Stimulated activated naive B cell treated with anti-CD40 and anti-IgM and Interleukin-4, amounts not matched to agents 10 μg/mL and 1 μg/mL and 100 μg/mL, for 72 hours (primary cell): ENCODE measurements at regions not wholly inside any gene's neighbourhood (a gene's known extent, or its start where the extent isn't known, plus 50 kb on each side); places are given as distances from the start of the nearest gene placed in this dataset.

Source experiments
- ATAC-seq, 2 donors: fragments of 150-1000 bp; cut with Tn5 transposase; replicated peaks; 2 replicates each; pipeline ENCODE4 v1.10.0; 2021; ENCODE audit warnings: moderate library complexity in 1 of 2
- DNase-seq: peaks from one replicate; pipeline ENCODE4 v3.0.0; 2021
- H3K27ac Mint-ChIP-seq: one replicate; pipeline ENCODE4 v1.8.0; 2022; ENCODE audit warnings: mild to moderate bottlenecking, mixed read lengths
- H3K27me3 Mint-ChIP-seq, 2 donors: one replicate each; pipeline ENCODE4 v1.8.0; 2022; ENCODE audit warnings: mixed read lengths in 2 of 2
- H3K36me3 Mint-ChIP-seq, 2 donors: one replicate each; pipeline ENCODE4 v1.8.0; 2022; ENCODE audit warnings: mixed read lengths in 2 of 2, mild to moderate bottlenecking in 1 of 2
- H3K4me1 Mint-ChIP-seq, 2 donors: one replicate each; pipeline ENCODE4 v1.8.0; 2022; ENCODE audit warnings: mixed read lengths in 2 of 2, mild to moderate bottlenecking in 1 of 2
- H3K4me3 Mint-ChIP-seq, 2 donors: one replicate each; pipeline ENCODE4 v1.8.0; 2022; ENCODE audit warnings: mild to moderate bottlenecking in 2 of 2, mixed read lengths in 2 of 2, moderate library complexity in 1 of 2
- H3K9me3 Mint-ChIP-seq, 2 donors: one replicate each; pipeline ENCODE4 v1.8.0; 2022; ENCODE audit warnings: mixed read lengths in 2 of 2, mild to moderate bottlenecking in 1 of 2

DNA sequence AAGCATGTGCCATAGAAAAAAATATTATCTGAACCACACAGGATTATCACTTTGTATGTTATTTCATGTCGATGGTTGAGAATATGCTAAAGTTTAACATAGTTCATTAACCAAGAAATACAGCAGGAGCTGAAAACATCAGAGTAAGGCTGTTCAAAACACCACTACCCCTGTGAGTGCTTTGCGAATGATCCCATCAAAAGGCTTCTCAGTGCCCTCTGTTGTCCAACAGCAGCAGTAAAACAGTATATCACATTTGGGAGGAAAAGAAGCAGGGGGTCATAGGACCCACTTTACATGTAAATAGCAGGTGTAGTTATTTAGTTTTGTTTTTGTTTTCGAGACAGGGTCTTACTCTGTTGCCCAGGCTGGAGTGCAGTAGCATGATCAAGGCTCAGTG lies 289.4 kb upstream of the FMN2 start:
- no peak overlapping the region for H3K4me3 Mint-ChIP-seq
- H3K9me3 Mint-ChIP-seq = peaks cover 2 to 5% of the 10 kb centered on the region in 2 donors

DNA sequence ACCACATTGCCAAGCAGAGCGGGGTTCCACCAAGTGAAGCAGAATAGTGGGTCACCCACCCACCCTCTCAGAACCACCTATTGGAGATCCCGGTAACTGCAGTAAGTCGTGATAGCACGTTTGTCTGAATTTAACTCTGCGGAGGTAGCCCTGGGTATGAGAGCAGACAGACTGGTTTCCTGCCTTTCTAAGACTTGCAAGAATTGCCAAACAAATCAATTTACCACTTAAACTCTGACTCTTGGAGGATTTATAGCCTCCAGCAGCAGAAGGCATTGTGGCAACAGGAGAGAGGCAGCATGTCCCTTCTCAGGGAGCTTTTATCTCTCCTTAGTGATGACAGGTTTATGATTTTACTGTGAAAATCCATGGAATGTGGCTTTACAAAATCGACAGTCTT lies 287.9 kb upstream of the FMN2 start:
- no peak for DNase-seq
- ATAC-seq = no peak
- Mint-ChIP-seq H3K9me3 (peaks cover 2 to 5% of the 10 kb centered on the region in 2 donors), H3K36me3 (no peaks in the 10 kb centered on the region), H3K27ac (no peak overlapping the region), H3K4me3 (no peak overlapping the region), H3K4me1 (peaks cover 0 to 2% of the 10 kb centered on the region in 2 donors), H3K27me3 (no peaks in the 10 kb centered on the region)

More for the DNA sequence above, 289.4 kb upstream of the FMN2 start:
- Mint-ChIP-seq H3K27me3 (no peaks in the 10 kb centered on the region), H3K4me1 (peaks cover 0 to 2% of the 10 kb centered on the region in 2 donors), H3K36me3 (no peaks in the 10 kb centered on the region), H3K27ac (no peak overlapping the region)
- DNase-seq (no peak), ATAC-seq (no peak)

DNA sequence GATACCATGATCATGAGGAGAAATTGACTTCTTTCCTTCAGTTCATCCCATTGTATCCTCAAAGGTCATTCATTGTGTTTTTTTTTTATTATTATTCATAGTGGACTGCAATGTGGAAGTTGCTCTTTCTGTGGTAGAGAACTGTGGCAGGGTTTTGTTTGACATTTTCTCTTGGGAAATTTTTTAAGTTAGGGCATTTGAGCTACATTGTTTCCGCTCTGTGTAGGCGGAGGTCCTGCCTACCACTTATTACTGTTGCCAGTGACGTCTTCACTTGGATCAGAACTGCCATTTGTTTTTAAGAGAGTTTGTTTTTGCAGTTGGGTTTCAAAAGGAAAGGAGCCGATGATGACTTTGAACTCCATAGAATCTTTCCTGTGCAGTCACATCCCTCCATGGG lies 287.4 kb upstream of the FMN2 start:
- DNase-seq (no peak), ATAC-seq (peak; percentile 77 to 78)
- peaks cover 0 to 2% of the 10 kb centered on the region in 2 donors for H3K4me1 Mint-ChIP-seq
- H3K4me3 Mint-ChIP-seq = no peak overlapping the region
- peaks cover 2 to 6% of the 10 kb centered on the region in 2 donors for H3K9me3 Mint-ChIP-seq
- H3K27me3 Mint-ChIP-seq = no peaks in the 10 kb centered on the region
- H3K27ac Mint-ChIP-seq = no peak overlapping the region
- no peaks in the 10 kb centered on the region for H3K36me3 Mint-ChIP-seq

DNA sequence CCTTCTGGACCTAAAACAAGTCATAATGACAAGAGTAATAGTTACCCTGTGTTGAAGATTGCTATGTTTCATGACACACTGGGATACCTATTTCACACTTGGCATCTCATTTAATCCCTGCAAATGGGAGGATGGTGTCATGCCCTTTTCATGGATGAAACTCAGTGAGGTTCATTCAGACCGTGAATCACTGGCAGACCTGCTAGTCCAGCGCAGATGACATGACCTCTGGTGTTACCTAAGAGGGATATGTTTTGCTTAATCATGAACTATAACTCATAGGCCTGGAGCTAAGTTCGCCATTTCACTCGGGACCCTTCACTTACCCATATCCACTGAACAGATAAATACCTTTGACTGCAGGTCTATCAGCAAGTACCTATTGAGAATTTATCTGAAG lies 286.6 kb upstream of the FMN2 start:
- Mint-ChIP-seq H3K36me3 (no peaks in the 10 kb centered on the region), H3K4me1 (peaks cover 0 to 2% of the 10 kb centered on the region in 2 donors), H3K4me3 (no peak overlapping the region), H3K27me3 (no peaks in the 10 kb centered on the region), H3K9me3 (peaks cover 2 to 8% of the 10 kb centered on the region in 2 donors), H3K27ac (no peak overlapping the region)
- no peak for DNase-seq
- no peak for ATAC-seq

DNA sequence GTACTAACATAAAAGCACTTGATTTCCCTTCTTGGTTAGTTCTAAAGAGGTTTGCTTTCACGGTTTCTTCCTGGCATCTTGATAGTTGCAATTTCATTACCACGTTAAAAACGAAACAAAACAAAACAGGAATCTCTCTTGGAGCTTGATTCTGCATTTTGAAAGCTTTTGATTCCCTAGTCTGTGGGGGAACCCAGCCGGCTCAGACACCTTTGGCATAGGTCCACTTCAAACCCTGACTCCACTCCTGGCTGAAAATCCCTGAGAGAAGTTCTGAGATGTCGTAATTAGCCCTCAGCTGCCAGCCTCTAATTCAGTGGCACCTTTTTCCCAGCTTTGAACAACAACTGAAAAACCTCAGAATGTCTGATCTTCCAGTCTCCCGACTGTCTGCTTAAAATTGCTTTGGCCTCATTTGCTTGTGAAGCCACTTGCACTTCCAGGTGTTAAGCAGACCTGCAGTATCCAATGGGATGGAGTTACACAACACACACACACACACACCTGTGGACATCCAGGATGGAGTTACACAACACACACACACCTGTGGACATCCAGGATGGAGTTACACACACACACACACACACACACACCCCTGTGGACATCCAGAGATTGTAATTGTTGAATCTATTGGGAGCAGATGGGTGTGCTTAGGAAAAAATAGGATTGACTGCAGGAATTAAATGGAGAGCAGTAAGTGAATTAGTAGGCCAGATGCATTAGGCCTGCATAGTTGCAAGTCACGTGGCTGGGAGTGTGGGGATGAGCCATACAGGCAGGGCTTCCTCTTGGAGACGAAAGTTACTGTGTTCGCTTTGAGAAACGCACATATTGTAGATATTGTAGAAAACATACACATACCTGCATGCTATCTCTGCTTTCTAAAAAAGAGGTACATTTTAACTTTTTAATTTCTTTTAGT lies 285.6 kb upstream of the FMN2 start:
- H3K36me3 Mint-ChIP-seq = no peaks in the 10 kb centered on the region
- DNase-seq (no peak), ATAC-seq (no peak)
- no peak overlapping the region for H3K4me3 Mint-ChIP-seq
- peaks cover under 1 to 2% of the 10 kb centered on the region in 2 donors for H3K4me1 Mint-ChIP-seq
- no peaks in the 10 kb centered on the region for H3K27me3 Mint-ChIP-seq
- H3K9me3 Mint-ChIP-seq = peaks cover 2 to 8% of the 10 kb centered on the region in 2 donors
- no peak overlapping the region for H3K27ac Mint-ChIP-seq

DNA sequence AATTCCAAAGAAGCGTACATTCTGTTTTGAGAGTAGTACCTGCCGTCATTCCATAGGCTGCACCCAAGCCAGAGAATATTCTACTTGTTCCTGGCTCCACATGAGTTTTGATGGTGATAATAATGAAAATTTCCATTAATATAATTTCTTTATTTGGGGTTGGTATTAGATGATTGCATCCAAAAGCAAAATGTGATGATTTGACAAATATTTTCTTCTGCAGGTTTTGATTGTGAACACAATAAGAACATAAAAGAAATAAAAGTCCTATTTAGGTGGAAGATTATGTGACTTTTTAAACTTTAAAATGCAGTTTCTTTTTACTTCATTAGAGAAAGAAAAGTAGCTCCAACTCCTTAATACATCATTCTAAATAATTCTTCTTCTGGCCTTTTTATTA lies 284.8 kb upstream of the FMN2 start:
- Mint-ChIP-seq H3K9me3 (peaks cover 2 to 8% of the 10 kb centered on the region in 2 donors), H3K4me1 (peaks cover 2 to 9% of the 10 kb centered on the region in 2 donors), H3K27ac (no peak overlapping the region), H3K36me3 (no peaks in the 10 kb centered on the region), H3K27me3 (no peaks in the 10 kb centered on the region), H3K4me3 (no peak overlapping the region)
- ATAC-seq (no peak), DNase-seq (no peak)

DNA sequence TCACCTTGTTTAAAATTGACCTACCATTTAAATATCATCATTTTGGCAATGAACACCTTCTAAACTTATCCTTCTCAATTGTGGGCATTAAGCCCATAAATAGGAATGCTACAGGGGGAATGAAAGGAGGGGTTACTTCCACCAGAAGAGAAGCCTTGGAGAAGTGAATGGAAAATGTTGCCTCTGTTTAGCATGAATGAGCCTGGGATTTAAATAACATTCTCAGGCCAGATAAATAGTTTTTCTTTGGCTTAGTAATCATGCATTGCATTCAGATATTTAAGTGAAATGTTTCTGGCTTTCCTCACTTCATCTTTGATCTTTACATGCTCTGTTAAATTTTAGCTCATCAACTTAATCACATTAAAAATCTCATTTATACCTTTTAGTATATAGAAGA lies 284.3 kb upstream of the FMN2 start:
- DNase-seq (no peak), ATAC-seq (no peak)
- Mint-ChIP-seq H3K27ac (no peak overlapping the region), H3K27me3 (no peaks in the 10 kb centered on the region), H3K36me3 (no peaks in the 10 kb centered on the region), H3K4me3 (no peak overlapping the region), H3K9me3 (peaks cover 2 to 8% of the 10 kb centered on the region in 2 donors), H3K4me1 (peaks cover 2 to 13% of the 10 kb centered on the region in 2 donors)

DNA sequence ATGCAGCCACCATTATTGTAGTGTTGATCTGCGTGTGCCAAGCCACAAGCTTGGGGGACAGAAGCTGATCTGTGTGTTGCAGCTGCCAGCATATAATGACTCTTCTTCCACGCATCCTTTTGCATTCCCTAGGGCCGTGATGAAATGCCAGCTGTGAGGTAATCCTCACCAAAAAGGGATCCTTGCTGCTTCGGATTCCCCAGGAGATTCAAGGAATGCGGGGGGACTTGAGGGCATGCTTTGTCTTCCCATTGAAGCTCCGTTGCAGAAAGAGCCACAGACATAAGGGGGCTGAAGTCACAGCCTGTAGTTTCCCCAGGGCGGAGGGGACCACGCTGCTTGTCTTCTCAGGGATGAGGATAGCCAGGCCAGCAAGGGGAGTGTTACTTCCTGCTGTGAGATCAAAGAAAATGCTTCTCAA lies 281.6 kb upstream of the FMN2 start:
- Mint-ChIP-seq H3K4me3 (no peak overlapping the region), H3K27me3 (no peaks in the 10 kb centered on the region), H3K4me1 (peaks cover 2 to 13% of the 10 kb centered on the region in 2 donors), H3K9me3 (peaks cover 0 to 3% of the 10 kb centered on the region in 2 donors), H3K36me3 (no peaks in the 10 kb centered on the region), H3K27ac (no peak overlapping the region)
- DNase-seq (no peak), ATAC-seq (no peak)

DNA sequence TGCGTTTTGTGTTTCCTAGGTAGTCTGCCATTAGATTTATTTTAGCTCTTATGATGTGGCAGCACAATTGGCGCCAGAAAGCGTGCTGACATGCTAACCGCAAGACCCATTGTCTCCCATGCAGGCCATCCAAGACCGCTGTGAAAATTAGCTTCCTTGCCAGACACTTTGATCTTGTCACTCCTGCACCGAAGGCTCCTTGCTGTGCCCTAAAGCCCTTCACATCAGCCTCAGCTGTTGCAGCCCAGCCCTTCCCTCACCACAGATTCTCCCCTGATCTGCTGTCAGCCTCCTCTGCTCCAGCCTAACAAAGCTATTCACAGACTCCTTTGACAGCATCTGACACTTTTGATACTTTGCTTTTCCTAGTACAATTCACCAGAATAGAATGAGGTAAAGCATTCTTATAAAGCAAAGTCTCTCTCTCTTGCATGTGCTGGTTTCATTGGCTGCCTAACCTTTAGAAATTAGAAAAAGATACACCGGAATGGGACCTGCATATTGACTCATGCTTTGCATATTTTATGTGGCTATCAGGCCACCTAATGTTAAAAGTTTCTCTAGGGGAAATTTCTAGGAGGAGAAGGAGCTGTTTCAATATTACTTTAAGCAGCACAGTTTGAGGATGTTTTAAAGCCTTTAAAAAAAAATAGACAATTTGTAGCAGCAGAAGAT lies 280.3 kb upstream of the FMN2 start:
- H3K9me3 Mint-ChIP-seq = peaks cover 0 to 3% of the 10 kb centered on the region in 2 donors
- H3K36me3 Mint-ChIP-seq = no peaks in the 10 kb centered on the region
- H3K27me3 Mint-ChIP-seq = no peaks in the 10 kb centered on the region
- peaks cover 0 to 13% of the 10 kb centered on the region in 2 donors for H3K4me1 Mint-ChIP-seq
- H3K4me3 Mint-ChIP-seq = no peak overlapping the region
- DNase-seq (no peak), ATAC-seq (peak; percentile 77 to 82)
- peak overlapping the region; percentile 32 for H3K27ac Mint-ChIP-seq

DNA sequence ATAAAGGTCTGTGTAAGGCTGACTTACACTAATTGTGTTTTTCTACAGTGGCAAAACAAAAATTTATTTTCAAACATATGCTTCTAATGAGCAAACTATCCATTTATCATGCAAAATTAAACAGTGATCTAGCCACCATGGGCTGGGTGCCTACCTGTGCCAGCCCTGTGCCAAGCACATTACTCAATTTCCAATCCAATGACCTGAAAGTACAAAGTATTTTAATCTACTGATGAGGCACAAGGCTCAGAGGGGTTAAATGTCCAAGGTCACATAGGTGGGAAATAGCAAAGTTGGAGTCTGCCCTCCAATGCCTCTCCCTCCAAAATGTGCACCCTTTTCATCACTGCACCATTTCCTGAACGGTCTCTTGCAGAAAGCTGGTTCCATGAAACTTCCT lies 279.1 kb upstream of the FMN2 start:
- Mint-ChIP-seq H3K27ac (no peak overlapping the region), H3K36me3 (no peaks in the 10 kb centered on the region), H3K9me3 (peaks cover 0 to 3% of the 10 kb centered on the region in 2 donors), H3K4me3 (no peak overlapping the region), H3K4me1 (peaks cover 0 to 13% of the 10 kb centered on the region in 2 donors), H3K27me3 (no peaks in the 10 kb centered on the region)
- ATAC-seq = no peak
- no peak for DNase-seq

DNA sequence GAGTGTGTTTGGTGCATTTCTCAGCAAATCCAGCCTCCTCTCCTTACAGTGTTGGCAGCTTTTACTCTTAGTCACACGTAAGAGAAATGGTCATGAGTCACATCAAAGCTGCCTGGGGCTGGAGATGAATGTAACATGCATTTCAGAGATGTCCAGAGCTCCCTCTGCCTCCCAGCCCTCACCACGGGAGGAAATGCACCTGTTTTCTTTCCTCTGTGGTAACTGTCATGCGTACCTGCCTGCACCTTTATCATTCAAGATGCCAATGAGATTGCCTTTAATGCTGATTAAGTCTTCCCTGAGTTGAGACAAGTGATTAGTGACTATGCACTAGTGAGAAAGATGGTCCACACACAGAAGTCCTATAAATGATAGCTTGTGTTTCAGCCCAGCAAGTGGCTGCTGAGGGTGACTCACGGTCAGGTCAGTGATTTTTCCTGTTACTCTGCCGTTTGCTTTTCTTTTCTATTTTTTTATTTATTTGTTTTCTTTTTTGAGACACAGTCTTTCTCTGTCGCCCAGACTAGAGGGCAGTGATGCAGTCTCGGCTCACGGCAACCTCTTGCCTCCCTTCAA lies 277.3 kb upstream of the FMN2 start:
- peaks cover 0 to under 1% of the 10 kb centered on the region in 2 donors for H3K9me3 Mint-ChIP-seq
- DNase-seq (no peak), ATAC-seq (peak in 1 of 2 donors; percentile 35)
- H3K27ac Mint-ChIP-seq = no peak overlapping the region
- H3K27me3 Mint-ChIP-seq = no peaks in the 10 kb centered on the region
- no peaks in the 10 kb centered on the region for H3K36me3 Mint-ChIP-seq
- H3K4me3 Mint-ChIP-seq = no peak overlapping the region
- H3K4me1 Mint-ChIP-seq = peaks cover 0 to 13% of the 10 kb centered on the region in 2 donors

DNA sequence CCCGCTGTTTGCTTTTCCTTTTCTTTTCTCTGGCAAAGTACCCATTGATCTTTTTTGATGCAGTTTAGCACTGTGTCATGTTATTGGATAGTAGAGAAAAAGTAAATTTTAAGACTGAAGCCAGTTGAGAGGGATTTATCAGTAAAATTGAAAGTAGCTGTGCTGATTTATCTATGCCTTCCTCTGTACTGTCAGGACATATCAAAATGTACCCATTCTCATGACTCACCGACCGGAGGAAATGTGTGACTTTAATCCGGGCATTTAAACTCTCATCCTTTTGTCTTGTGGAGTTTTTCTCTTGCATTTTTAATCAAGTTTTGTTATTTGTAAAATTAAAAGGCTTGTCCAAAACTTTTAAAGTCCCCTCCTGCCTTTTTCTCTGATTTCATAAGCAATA lies 276.6 kb upstream of the FMN2 start:
- Mint-ChIP-seq H3K4me1 (peaks cover 0 to 13% of the 10 kb centered on the region in 2 donors), H3K9me3 (no peaks in the 10 kb centered on the region), H3K36me3 (no peaks in the 10 kb centered on the region), H3K4me3 (no peak overlapping the region), H3K27me3 (no peaks in the 10 kb centered on the region), H3K27ac (no peak overlapping the region)
- DNase-seq (no peak), ATAC-seq (no peak)

DNA sequence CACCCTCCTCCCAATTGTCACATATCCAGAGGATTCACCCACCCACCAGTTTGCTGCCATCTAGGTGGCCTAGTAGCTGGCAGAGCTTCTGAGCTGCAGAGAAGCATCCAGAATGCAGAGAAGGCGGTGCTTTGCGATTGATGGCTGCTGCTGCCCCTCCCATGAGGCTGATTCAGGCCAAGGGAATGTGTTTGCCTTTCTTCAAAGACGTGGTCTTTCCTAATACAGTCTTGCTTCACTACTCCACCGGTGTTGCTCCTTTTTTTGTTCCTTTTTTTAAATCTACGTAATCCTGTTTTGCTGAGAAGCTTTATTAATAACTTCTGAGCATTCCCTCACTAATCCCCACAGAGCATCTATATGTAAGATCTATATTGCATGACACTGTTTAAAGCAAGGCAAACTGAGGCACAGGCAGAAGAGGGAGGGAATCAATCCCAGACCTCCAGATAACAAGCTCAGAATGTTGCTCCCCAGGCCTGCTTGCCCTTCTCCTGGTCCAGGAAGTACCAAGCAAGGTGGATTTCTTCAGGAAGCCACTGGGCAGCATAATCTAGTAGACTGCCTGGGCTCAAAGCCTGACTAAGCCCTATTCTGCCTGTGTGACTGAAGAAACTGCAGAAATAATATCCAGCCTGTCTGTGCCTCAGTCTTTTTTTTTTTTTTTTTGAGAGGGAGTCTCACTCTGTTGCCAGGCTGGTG lies 275.5 kb upstream of the FMN2 start:
- Mint-ChIP-seq H3K27ac (no peak overlapping the region), H3K4me3 (no peak overlapping the region), H3K27me3 (no peaks in the 10 kb centered on the region), H3K36me3 (no peaks in the 10 kb centered on the region), H3K9me3 (no peaks in the 10 kb centered on the region), H3K4me1 (peaks cover 0 to 11% of the 10 kb centered on the region in 2 donors)
- ATAC-seq (no peak), DNase-seq (no peak)

DNA sequence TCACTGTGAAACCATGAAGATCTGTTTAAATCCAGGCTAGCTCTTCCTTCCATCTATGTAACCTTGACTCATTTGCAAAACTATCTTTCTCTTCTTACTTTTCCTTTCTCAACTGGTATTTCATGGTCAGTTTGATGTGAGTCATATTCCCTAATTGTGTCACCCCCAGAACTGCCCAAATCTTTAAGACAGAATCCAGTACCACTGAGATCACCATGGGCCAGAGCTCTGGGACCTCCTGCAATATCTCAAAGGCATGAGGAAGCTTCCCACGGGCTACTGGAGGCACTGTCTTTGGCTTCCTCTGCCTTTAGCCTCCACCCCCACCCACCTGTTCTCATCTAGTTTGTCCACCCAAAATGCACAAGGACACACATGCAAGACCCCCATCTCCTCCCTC lies 274.4 kb upstream of the FMN2 start:
- no peak overlapping the region for H3K27ac Mint-ChIP-seq
- ATAC-seq = no peak
- no peak overlapping the region for H3K4me3 Mint-ChIP-seq

More for the DNA sequence above, 274.4 kb upstream of the FMN2 start:
- Mint-ChIP-seq H3K4me1 (peaks cover 0 to under 1% of the 10 kb centered on the region in 2 donors), H3K27me3 (no peaks in the 10 kb centered on the region), H3K9me3 (no peaks in the 10 kb centered on the region), H3K36me3 (no peaks in the 10 kb centered on the region)
- no peak for DNase-seq
